COLO829 (cell line): ENCODE measurements at regions not wholly inside any gene's neighbourhood (a gene's known extent, or its start where the extent isn't known, plus 50 kb on each side); places are given as distances from the start of the nearest gene placed in this dataset.
"Not testable (repeated sequence)": the region's sequence is repeated elsewhere in the genome, so short reads cannot be mapped to it uniquely, and the experiment has no call there.

Experiments
- DNase-seq: peaks from one replicate; pipeline ENCODE4 v3.0.0; 2012; ENCODE audit warnings: low spot score

DNA sequence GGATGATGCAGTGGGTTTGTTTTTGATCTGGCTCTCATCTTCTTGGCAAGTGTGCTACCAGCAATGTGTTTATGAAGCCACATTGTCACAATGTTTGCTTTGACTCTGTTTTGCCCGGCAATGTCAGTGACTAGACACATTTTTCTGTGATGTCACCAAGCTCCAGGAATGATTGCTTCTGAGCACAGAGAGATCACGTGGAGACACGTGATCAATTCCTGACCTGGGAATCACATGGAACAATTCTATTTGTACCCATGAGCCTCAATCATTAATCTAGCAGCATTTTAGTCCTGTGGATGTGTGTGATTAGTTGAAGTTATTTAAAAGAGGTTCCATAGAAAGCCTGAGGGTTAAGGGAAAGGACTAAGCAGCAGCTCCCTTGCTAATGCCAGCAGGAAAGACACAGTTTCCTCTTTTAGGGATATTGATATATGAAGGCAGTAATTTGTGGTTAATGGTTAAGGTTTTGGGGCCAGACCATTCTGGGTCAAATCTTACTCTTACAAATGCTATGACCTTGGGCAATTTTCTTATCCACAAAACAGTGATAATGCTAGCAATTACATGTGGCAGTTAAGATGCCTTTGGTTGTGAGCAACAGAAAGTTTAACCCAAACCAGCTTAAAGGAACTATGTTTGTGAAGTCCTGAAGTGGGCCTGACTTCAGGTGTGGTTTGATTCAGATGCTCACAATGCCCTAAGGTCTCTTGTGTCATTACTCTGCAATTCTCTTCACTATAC lies 59.0 kb downstream of the FASLG start:
- no peak for DNase-seq

DNA sequence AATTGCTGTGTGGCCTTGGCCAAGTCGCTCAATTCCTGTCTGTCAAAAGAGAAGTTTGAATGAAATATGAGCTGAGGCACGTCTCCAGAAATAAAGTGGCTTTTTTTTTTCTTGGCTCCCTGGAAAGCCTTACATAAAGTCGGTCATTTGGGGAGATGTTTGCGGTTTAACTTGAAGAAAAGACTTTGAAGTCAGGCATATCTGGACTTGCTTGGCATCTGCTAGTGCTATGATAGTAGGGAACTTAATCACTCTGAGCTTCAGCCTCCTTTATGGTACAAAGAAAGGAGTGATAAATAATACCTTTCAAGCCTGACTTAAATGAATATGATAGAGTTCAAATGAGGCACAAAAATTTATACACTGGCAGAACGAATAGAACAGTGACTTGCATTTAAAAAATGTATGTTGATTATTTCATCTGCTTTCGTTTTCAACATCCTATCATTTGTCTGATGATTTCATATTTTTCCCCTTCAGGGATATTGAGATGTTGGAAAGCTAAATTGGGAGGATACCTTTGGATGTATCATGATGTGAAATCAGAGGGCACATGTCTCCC lies 60.2 kb downstream of the FASLG start:
- DNase-seq: no peak

DNA sequence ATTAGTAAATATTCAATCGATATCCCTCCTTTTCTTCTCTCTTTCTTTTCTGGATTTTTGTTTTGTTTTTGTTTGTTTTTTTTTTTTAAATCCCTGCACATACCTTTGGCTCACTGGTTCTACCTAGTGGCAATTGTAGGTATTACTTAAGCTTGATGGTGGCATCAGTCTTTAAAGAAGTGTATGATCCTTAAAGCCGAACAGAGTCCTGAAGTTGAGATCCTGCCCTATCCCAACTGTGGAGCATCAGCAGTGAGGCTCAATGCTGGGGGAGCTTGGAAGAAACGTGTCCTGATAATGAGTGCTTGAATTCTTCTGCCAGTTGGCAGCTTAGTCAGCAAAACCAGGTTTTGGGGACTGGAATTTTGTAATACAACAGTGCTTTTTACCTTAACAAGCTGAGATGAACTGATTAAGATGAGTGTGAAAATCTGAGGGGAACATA lies 60.8 kb downstream of the FASLG start:
- DNase-seq: peak; percentile 78

DNA sequence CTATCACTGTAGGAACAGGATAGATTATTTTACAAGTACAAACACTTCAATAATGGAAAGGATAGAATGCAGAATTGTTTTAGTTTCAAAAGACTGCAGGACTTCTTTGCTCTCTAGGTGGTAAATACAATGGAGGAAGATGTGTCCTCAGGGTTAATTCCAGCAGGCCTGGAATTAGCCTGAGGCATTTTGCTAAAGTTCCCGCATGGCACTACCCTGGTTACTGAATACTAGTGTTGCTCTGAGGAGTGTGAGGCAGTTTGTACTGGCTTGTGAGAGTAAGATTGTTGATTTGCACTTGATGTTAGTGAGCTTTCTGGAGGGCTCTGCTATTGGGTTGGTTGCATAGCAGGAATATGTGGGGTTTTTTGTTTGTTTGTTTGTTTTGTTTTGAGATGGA lies 61.4 kb downstream of the FASLG start:
- DNase-seq: no peak

DNA sequence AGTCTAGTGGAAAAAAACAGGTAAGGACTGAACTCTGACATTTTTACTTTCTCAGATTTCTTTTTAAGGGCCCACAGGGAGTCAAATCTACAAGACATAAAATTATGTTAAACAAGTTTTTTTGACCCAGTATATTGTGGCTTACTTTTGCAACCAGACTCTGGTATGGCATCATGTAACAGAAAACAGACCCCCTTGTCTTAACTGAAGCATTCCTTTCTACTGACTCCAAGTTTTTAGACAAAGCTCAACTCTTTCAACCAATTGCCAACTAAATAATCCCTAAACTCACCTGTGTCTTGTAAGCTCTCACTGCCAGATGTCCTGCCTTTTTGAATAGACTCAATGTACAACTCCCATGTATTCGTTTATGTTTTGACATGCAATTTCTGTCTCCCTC lies 64.3 kb downstream of the FASLG start:
- DNase-seq: no peak

DNA sequence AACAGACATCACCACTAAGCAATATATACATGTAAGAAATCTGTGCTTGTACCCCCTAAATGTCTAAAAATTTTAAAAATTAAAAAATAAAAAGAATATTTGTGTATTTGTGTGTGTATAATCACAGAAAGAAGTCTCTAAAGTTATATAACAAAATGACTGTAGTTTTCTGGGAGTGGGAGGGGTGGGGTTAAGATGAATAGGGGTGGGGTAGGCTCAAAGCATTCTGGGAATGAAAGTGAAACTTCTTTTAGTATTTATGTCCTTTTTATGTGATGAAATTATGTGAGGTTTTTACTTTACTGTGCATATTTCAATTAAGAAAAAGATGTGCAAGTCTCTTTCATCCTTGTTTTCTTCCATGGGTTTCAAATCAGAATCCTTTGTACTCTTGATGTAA lies 65.3 kb downstream of the FASLG start:
- no peak for DNase-seq

DNA sequence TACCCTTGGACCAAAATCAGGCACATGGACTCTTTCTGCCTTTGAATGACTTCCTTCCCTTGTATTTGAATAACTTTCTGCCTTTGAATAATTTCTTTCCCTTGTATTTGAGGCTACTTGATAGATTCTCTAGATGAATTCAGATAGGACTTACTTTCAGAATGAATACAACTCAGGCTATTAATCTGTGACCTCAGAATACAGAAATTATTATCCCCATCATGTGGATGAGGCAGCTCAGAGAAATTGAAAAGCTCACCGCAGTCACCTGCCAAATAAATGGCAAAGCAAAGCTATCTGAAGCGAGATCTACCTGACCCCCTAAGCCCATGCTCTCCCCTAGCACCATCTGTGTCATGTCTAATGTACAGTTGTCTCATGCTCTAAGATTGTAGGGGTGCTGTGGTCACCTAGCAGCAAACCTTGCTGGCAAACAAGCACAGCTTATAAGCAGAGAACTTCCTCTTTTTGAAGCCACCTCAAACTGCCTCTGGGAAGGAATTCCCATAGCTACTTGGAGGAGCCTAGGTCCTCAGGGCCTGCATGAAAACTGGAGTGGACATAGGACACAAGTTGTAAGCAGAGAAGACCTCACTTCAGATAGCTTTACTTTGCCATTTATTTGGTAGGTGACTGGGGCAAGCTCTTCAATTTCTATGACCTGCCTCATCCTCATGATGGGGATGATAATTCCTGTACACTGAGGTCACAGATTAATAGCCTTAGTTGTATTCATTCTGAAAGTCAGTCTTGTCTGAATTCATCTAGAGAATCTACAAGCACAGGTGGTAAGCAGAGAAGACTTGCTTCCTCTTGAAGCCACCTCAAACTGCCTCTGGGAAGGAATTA lies 66.1 kb downstream of the FASLG start:
- no peak for DNase-seq

DNA sequence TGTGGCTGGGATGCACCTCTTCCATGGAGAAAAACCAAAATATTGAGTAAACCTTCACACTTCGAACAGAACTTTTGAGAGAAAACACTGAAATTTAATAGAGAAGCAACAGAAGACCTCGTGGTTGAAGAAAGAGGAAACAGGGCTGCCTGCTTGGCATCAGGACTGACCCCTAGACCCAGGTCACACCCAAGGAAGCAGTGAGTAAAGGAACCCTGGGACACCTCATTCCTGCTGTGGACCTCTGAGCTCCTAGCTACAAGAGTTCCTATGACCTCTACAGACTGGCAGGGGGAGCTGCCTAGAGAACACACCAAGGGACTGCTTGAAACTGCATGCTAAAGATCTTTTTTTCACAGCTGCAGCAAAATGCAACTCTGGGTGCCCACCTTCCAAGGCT lies 67.8 kb downstream of the FASLG start:
- no peak for DNase-seq

DNA sequence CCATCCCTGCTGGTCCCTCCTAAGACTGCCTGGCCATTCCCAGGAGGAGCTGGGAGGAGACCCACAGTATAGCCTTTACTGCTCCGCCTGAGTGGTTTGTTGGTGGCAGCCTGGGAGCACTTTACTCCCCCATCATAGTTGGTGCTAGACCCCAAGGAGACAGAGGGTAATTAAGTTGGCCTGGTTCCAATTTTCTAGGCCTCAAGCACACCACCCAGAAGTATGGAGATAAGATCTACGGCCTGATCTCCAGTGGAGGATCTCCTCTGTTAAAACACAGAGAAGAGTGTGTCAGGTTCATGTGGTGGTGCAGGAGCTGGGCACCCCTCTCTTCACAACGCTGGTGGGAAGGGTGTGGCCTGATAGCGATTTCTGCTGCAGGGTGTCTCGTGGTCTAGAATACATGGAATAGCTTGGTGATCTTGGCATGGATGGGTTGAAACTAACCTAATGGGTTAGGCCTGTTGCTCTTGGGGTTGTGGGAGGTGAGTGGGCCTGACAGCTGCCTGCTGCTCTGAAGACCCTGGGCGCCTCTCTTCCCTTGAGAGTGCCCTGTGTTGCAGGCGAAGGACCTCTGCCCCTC lies 68.5 kb downstream of the FASLG start:
- DNase-seq: no peak

DNA sequence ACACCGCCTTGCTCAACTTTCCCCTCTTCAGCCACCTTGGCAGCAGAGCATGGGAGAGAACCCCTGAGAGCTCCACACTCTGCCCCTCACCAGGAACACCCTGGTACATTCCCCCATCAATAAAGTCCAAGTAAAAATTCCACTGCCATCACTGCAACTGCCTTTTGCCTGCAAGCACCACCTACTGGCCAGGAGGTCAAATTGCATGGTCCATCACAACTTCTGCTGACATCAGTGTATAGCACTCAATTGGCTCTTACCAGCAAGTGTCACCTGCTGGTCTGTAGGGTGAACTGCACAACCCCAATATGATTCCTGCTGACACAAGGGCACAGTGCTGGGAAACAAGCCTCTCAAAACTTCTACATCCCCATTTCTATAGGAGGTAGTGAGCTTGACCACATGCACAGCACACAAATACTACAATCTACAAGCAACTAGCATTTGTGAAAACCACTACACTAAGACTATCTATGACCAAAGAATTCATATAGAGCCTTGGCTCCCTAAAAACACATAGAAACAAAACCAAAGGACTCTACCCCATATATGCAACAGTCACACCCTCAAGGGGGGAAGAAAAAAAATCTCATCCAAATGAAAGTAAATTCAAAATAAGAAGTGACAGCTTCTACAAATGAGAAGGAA lies 69.2 kb downstream of the FASLG start:
- no peak for DNase-seq

DNA sequence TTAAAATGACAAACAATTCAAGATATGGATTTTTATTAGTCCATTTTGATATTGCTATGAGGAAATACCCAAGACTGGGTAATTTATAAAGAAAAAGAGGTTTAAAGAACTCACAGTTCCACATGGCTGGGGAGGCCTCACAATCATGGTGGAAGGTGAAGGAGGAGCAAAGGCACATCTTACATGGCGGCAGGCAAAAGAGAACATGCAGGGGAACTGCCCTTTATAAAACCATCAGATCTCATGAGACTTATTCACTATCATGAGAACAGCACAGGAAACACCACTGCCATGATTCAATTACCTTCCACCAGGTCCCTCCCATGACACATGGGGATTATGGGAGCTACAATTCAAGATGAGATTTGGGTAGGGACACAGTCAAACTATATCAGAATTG lies 69.8 kb downstream of the FASLG start:
- not testable (repeated sequence) for DNase-seq

DNA sequence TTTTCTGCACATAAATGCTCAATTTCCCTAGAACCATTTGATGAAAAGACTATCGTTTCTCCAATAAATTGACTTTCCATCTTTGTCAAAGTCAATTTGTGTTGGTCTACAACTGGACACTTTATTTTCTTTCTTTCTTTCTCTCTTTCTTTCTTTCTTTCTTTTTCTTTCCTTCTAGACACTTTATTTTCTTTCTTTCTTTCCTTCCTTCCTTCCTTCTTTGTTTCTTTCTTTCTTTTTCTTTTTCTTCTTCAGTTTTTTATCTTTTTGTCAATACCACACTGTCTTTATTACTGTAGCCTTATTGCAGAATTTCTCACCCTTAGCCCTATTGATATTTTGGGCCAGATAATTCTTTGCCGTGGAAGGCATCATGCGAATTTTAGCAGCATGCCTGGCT lies 73.5 kb downstream of the FASLG start:
- no peak for DNase-seq

DNA sequence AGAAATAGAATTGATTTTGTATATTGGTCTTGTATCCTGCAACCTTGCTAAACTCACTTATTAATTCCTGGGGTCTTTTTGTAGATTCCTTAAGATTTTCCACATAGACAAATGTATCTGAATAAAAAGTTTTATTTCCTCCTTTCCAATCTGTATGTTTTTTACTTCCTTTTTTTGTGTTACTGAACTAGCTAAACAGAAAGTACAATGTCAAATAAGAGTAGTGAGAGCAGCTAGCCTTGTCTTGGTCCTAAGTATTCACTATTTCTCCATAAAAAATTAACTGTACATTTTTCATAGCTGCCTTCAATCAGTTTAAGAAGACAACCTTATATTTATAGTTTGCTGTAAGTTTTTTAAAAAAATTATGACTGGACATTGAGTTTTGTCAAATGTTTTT lies 74.9 kb downstream of the FASLG start:
- DNase-seq: no peak

DNA sequence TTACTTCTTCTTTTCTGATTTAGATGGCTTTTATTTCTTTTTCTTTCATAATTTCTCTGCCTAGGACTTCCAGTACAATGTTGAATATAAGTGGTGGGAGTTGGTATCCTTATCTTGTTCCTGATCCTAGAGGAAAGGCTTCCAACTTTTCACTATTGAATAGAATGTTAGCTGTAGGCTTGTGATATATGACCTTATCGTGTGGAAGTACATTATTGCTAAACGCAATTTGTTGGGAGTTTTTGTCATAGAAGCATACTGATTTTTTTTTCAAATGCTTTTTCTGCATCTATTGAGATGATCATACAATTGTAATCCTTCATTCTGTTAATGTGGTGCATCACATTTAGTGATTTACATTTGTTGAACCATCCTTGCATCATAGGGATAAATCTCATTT lies 79.5 kb downstream of the FASLG start:
- no peak for DNase-seq

DNA sequence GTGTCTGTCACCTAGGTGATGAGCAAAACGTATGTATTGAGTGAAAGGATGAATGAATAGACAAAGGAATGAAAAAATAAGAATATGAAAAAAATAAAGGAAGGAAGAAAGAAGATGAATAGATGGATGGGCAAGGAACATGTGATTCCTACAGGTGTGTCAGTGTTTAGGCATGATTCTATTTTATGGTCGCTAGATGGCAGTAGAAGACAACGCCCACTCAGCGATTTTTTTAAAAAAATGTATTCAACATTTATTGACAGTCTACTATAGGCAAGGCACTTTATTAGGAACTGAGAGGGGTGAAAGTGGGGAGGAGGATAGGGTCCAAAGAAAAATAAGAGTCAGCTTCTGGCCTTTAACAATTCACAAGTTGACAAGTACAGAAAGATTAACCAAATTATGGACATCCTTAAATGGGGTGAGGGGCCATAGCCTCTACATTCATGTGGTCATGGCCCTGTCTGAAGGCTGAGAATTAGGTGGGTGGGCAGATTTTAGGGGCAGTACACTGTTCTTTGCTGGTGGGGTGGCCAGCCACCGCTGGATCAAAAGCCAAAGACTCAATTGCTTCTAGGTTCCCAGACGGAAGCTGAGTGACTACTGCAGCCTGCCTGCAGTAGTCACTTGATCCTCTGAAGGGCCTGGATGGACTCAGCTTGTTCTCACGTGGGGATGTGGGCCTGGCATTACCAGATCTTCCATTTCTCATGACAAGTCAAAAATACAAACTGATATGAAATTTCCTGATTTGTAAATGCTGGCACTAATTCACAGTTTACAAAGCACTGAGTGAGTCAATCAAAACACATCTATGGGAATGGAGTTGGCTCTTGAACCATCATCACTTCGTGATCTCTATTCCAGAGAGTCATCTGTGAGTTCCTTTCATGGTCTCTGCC lies 83.9 kb downstream of the FASLG start:
- no peak for DNase-seq

DNA sequence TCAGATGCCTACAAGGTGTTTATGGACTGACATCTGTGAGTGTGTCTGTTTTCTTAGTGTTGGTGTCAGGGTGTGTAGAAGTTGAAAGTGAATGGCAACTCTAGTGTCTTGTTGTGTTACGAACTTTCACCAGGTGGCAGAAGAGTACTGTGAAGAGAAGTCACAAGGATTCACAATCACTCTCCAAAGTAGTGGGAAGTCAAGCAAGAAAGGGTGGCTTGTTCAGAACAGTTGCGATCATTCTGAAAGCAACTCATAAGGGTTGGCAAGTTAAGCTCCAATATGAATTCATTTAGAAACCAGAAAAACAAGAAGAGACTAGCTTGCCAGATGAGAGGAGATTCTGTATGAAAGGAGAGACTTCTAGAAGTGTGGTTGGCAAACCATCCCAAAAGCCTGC lies 86.1 kb downstream of the FASLG start:
- peak; percentile 77 for DNase-seq

DNA sequence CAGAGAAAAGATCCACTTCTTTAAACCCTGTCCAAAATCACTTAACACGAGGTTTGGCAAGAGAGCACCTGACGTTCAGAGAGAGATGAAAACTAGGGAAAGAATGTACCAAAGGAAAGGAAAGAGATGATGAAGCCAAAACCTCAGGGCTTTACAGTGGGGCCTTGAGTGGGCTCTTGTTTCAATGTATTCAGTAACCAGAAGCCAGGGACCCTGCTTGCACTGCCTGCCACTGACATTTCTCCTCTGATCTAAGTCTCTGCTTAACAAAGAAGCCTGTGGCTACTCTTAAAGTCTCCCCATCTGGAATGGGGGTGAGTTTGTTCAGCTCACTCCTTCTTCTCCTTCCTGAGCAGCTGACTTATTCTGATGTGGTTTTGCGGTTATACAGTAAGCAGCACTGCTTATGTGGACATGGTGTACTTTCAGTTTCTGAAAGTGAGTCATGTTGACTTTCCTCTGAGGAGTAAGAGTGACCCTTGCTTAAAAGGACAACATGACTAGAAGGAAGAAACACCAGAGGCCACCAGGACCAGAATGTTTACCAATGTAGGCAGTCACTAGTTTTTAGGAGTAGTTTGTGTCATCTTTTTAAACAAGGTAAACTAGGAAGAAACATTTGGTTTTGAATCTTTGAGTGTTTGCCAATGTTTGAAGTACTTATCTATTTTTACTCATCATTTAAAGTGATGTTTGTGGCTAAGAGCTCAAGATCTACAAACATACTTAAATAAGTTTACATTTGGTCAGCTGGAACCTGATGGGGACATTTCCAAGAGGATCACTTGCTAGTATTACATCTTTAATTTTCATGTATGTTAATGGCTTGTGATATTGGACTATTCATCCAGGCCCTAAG lies 87.4 kb downstream of the FASLG start:
- DNase-seq: peak; percentile 83

DNA sequence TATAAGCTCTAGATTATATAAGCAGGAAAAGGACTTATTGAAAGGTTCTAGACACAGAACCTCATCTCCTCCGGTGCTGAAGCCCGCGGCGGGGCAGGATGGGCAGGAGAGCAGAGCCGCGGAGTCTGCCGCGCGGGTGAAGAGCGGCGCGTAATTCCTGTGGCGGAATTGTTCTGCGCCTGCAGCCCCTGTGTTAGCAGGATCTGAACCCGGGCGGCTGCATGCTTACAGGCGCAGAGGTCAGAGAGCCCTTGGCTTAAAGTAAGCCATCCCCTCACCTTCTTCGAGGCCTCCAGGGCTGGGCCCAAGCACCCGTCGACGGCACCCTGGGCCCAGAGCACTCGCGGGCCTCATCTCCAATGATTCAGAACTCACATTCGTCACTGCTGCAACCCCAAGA lies 89.3 kb downstream of the FASLG start:
- DNase-seq: no peak

DNA sequence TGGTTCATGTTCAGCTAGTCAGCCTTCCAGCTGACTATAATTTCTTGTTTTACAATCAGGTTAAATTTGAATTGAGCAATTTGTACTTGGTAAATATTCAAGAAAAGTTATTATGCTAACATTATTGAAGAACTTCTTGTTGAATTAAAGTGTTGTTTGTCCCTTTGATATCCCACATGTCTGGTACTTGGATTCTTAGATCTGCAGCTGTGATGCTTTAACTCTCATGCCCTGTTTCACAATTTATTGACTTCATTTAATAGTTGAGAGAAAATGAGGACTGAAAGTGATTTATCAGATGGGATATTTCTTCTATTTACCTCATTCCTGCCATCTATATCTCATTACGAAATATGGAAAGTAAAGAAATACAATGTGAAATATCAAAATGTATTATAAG lies 92.8 kb downstream of the FASLG start:
- no peak for DNase-seq

DNA sequence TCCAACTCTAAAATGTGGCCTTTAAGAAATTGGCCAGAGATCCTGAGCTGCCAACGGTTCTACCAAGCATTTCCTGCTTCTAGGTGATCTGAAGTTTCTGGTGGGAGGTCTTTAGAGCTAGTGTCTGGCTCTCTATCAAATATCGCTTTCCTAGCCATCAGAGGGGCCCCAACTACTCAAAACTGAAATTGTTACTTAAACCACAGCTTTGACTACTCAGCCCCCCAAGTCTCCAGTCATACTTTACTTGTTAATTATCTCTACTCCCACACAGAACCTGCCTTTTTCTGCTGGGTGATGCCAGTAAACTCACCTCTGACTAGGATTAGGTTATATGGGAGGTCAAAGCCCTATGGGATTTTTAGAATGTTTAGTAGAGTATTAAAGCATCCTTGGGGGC lies 95.1 kb downstream of the FASLG start:
- DNase-seq: no peak
